K562 (cell line): ENCODE measurements at regions not wholly inside any gene's neighbourhood (a gene's known extent, or its start where the extent isn't known, plus 50 kb on each side); places are given as distances from the start of the nearest gene placed in this dataset.

Experiments
- BACH1 ChIP-seq: fragments of 200-800 bp; sonication (Bioruptor generic); IDR thresholded peaks from 2 replicates; pipeline ENCODE4 v1.6.1; 2016; ENCODE audit warnings: missing genetic modification characterization, missing compliant biosample characterization
- CBX5 ChIP-seq: IDR thresholded peaks from 2 replicates; pipeline ENCODE4 v1.6.1; 2014; ENCODE audit warnings: low read depth, borderline replicate concordance
- CEBPZ ChIP-seq: fragments of 150-350 bp; IDR thresholded peaks from 2 replicates; pipeline ENCODE4 v1.6.1; 2014; ENCODE audit warnings: low read depth, mild to moderate bottlenecking, low read length, borderline replicate concordance
- ELF2 ChIP-seq: fragments of 250-450 bp; sonication (Bioruptor Pico); IDR thresholded peaks from 2 replicates; pipeline ENCODE4 v1.5.0; 2021; ENCODE audit warnings: mild to moderate bottlenecking
- FOS ChIP-seq: IDR thresholded peaks from 3 replicates; pipeline ENCODE4 v1.6.1; 2011; ENCODE audit not compliant: insufficient read length; ENCODE audit errors: extremely low read depth
- FOXP1 ChIP-seq: sonication (generic); formaldehyde crosslinking; IDR thresholded peaks from 2 replicates; pipeline ENCODE4 v1.8.0; 2022; ENCODE audit warnings: mild to moderate bottlenecking, missing genetic modification reagents
- HBP1 ChIP-seq: fragments of 450-650 bp; formaldehyde crosslinking; IDR thresholded peaks from 2 replicates; pipeline ENCODE4 v1.4.0; 2022; ENCODE audit warnings: missing genetic modification characterization
- IRF9 ChIP-seq: fragments of 450-650 bp; IDR thresholded peaks from 2 replicates; pipeline ENCODE4 v1.6.1; 2016; ENCODE audit warnings: missing biosample characterization, missing genetic modification characterization
- LARP7 ChIP-seq: fragments of 450-650 bp; IDR thresholded peaks from 2 replicates; pipeline ENCODE4 v1.6.1; 2016
- MCM7 ChIP-seq, 2 experiments: fragments of 450-650 bp; IDR thresholded peaks; 2 replicates each; pipeline ENCODE4 v1.6.1; 2016 to 2018
- MEF2A ChIP-seq: IDR thresholded peaks from 2 replicates; pipeline ENCODE4 v1.6.1; 2011; ENCODE audit warnings: low read depth, mild to moderate bottlenecking, low read length, moderate library complexity; ENCODE audit not compliant: control insufficient read depth
- POLR2AphosphoS2 ChIP-seq: IDR thresholded peaks from 2 replicates; pipeline ENCODE4 v1.6.1; 2012; ENCODE audit warnings: low read length, improper control_type of control experiment
- PTBP1 ChIP-seq: fragments of 200-400 bp; formaldehyde crosslinking; IDR thresholded peaks from 2 replicates; pipeline ENCODE4 v1.6.1; 2017; ENCODE audit warnings: low read depth, low read length
- RBM15 ChIP-seq: fragments of 200-400 bp; formaldehyde crosslinking; IDR thresholded peaks from 2 replicates; pipeline ENCODE4 v1.6.1; 2018; ENCODE audit warnings: mild to moderate bottlenecking, low read length, moderate library complexity; ENCODE audit not compliant: insufficient read depth
- SMAD4 ChIP-seq: fragments of 250-450 bp; sonication (Bioruptor Pico); conservative IDR thresholded peaks from 2 replicates; pipeline ENCODE4 v1.8.0; 2021; ENCODE audit warnings: inconsistent platforms, mild to moderate bottlenecking, moderate library complexity
- SMARCB1 ChIP-seq: IDR thresholded peaks from 2 replicates; pipeline ENCODE4 v1.6.1; 2011; ENCODE audit warnings: improper control_type of control experiment, low read depth; ENCODE audit not compliant: insufficient read length
- TAF15 ChIP-seq: fragments of 200-400 bp; formaldehyde crosslinking; IDR thresholded peaks from 2 replicates; pipeline ENCODE4 v1.6.1; 2017; ENCODE audit warnings: mild to moderate bottlenecking, low read depth, low read length, moderate library complexity
- ZBTB7A ChIP-seq: IDR thresholded peaks from 2 replicates; pipeline ENCODE4 v1.6.1; 2011; ENCODE audit warnings: low read depth, mild to moderate bottlenecking, low read length, moderate library complexity, borderline replicate concordance; ENCODE audit not compliant: control insufficient read depth
- ZEB2 ChIP-seq: fragments of 450-650 bp; IDR thresholded peaks from 2 replicates; pipeline ENCODE4 v1.6.1; 2016
- ZFX ChIP-seq: sonication (generic); formaldehyde crosslinking; IDR thresholded peaks from 2 replicates; pipeline ENCODE4 v1.8.0; 2022; ENCODE audit warnings: mild to moderate bottlenecking, missing genetic modification reagents, moderate library complexity
- ZNF24 ChIP-seq: fragments of 450-650 bp; IDR thresholded peaks from 2 replicates; pipeline ENCODE4 v1.6.1; 2016
- ZNF551 ChIP-seq: fragments of 250-450 bp; sonication (Bioruptor Pico); IDR thresholded peaks from 2 replicates; pipeline ENCODE4 v1.5.0; 2021; ENCODE audit warnings: mild to moderate bottlenecking, moderate library complexity
- ZNF644 ChIP-seq: fragments of 200-800 bp; sonication (Bioruptor generic); IDR thresholded peaks from 2 replicates; pipeline ENCODE4 v1.6.1; 2016; ENCODE audit warnings: low read depth, missing genetic modification characterization, missing compliant biosample characterization
- ZNF766 ChIP-seq: fragments of 200-800 bp; sonication (Bioruptor generic); conservative IDR thresholded peaks from 2 replicates; pipeline ENCODE4 v1.6.1; 2016; ENCODE audit warnings: missing genetic modification characterization, missing compliant biosample characterization

- peak; percentile 68; the same call in 1 of the 2 replicates for TF ChIP-seq HBP1
- TF ChIP-seq BACH1: peak; percentile 91
- peak; percentile 91 for TF ChIP-seq ZNF766
- TF ChIP-seq ELF2 (CRISPR knock-in tag): no peak; the same call in 1 of the 2 replicates
- TF ChIP-seq SMARCB1: no peak
- TF ChIP-seq ZNF24: peak; percentile 75; the same call in 1 of the 2 replicates
- TF ChIP-seq PTBP1: 0 out of 2 replicates have a peak, but pooled peaks have one; percentile 46
- peak; percentile 79 for TF ChIP-seq SMAD4
- 0 out of 2 replicates have a peak, but pooled peaks have one; percentile 17 for TF ChIP-seq MEF2A
- TF ChIP-seq ZBTB7A: no peak
- TF ChIP-seq ZNF551 (CRISPR knock-in tag): no peak
- no peak for TF ChIP-seq MCM7 (IDR thresholded peaks at IDR 0.05)
- no peak for TF ChIP-seq IRF9 (tag)
- TF ChIP-seq TAF15: no peak
- TF ChIP-seq ZFX (CRISPR knock-in tag): no peak
- TF ChIP-seq FOS: peak; percentile 30
- peak; percentile 88 for TF ChIP-seq ZEB2
- TF ChIP-seq CEBPZ: no peak
- no peak for TF ChIP-seq LARP7
- peak; percentile 44; the same call in 1 of the 2 replicates for TF ChIP-seq CBX5
- TF ChIP-seq RBM15: no peak
- TF ChIP-seq POLR2AphosphoS2: no peak
- no peak for TF ChIP-seq FOXP1 (CRISPR knock-in tag)
- TF ChIP-seq ZNF644 (tag): 0 out of 2 replicates have a peak, but pooled peaks have one; percentile 51
Measured at GRCh38 chr6:14711056-14711703, 534.7 kb upstream of the JARID2 start (continued).
